ENCODE measurements at regions not wholly inside any gene's neighbourhood (a gene's known extent, or its start where the extent isn't known, plus 50 kb on each side); places are given as distances from the start of the nearest gene placed in this dataset.

DNA sequence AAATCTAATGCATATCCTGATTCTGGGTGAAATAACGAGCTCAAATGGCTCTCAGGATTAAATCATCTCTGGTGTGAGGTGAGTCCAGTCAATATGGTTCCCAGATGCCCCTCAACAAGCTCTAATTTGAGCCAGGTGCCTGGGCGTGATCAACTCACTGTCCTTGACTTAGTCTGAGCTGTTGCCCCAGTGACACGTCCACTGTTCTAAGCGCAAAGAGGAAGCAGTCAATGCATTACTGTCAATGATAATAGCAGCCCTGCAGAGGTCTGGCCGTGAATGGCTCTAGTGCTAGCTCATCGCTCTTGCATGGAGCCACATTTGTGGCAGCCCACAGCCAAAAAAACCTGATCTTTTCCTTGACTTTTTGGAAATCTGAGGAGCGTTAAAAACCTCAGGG is 128.6 kb upstream of the EFNA5 start:
- in situ Hi-C loops (cut with MboI) (no loop called here), intact Hi-C loops (cut with micrococcal nuclease; ENCODE audit: unreplicated experiment) (no loop called here)
- Histone ChIP-seq H3K27ac (ENCODE audit: control insufficient read depth, insufficient read depth) (no peak overlapping the region), H3K79me2 (ENCODE audit: control insufficient read depth, insufficient read depth, low read length) (no peaks in the 10 kb centered on the region), H3K36me3 (ENCODE audit: control insufficient read depth in 2 of 2, insufficient read depth in 2 of 2, low read length in 1 of 2) (no peaks in the 10 kb centered on the region), H4K20me1 (ENCODE audit: control insufficient read depth, insufficient read depth) (no peaks in the 10 kb centered on the region), H3K4me3 (no peak overlapping the region), H3K27me3 (replicated peaks in 1 of 2; ENCODE audit: control insufficient read depth in 2 of 2, insufficient read depth in 2 of 2, low read length in 1 of 2) (no peaks in the 10 kb centered on the region), H3K4me2 (ENCODE audit: control insufficient read depth, insufficient read depth) (no peak overlapping the region), H3K9me3 (replicated peaks; ENCODE audit: control insufficient read depth, insufficient read depth, low read length) (no peaks in the 10 kb centered on the region), H2AFZ (ENCODE audit: control insufficient read depth, low read depth, low read length) (no peak overlapping the region), H3K9ac (ENCODE audit: control insufficient read depth, insufficient read depth, low read length) (no peak overlapping the region), H3K4me1 (ENCODE audit: control insufficient read depth, insufficient read depth, low read length) (no peaks in the 10 kb centered on the region)
- CTCF ChIA-PET: interaction anchor here (0.6 to 1.7 kb wide), 2 partner anchors 11 to 30 kb away, joined by 3 to 6 read pairs; no protein-coding TSS in a partner anchor
- FAIRE-seq: peak; percentile 27
- POLR2A ChIA-PET: interaction anchor here (0.6 to 0.9 kb wide), 2 partner anchors 14 to 139 kb away, joined by 3 read pairs; no protein-coding TSS in a partner anchor
- RAD21 ChIA-PET (ENCODE audit: unreplicated experiment): interaction anchor here (1.3 kb wide), 1 partner anchor 13 kb away, joined by 5 read pairs; no protein-coding TSS in a partner anchor
- no peak for DNase-seq (ENCODE audit: low read depth, low spot score)
- no peak for ATAC-seq
- SMC1A ChIA-PET (ENCODE audit: uncharacterized antibody, unreplicated experiment): interaction anchor here (0.6 to 1.7 kb wide), 5 partner anchors 10 to 258 kb away, joined by 3 to 6 read pairs (median 4); no protein-coding TSS in a partner anchor
- 56% methylated on average over 7 of the region's 7 CpGs for WGBS (ENCODE audit: insufficient coverage, insufficient replicate concordance, low lambda C conversion rate, missing lambda C conversion rate)
- no TSS peak for BruUV-seq (replicated peaks)
- TF ChIP-seq KDM1A (IDR thresholded peaks at IDR 0.05; ENCODE audit: borderline replicate concordance) (no peak), CREB1 (IDR thresholded peaks at IDR 0.05; ENCODE audit: low read depth) (no peak), ETV6 (conservative IDR thresholded peaks at IDR 0.05 in 1 of 2, IDR thresholded peaks at IDR 0.05 in 1 of 2; ENCODE audit: borderline replicate concordance in 1 of 2, low read depth in 1 of 2) (no peak), TAF1 (IDR thresholded peaks at IDR 0.05; ENCODE audit: borderline replicate concordance, low read depth, low read length) (no peak), WRNIP1 (IDR thresholded peaks at IDR 0.05; ENCODE audit: borderline replicate concordance, low read depth, low read length) (no peak), STAT3 (IDR thresholded peaks at IDR 0.05; ENCODE audit: low read depth, low read length) (no peak), CBFB (IDR thresholded peaks at IDR 0.05; ENCODE audit: low read depth) (no peak), NFXL1 (IDR thresholded peaks at IDR 0.05; ENCODE audit: borderline replicate concordance) (no peak)
- TF ChIP-seq, protein P1, sequence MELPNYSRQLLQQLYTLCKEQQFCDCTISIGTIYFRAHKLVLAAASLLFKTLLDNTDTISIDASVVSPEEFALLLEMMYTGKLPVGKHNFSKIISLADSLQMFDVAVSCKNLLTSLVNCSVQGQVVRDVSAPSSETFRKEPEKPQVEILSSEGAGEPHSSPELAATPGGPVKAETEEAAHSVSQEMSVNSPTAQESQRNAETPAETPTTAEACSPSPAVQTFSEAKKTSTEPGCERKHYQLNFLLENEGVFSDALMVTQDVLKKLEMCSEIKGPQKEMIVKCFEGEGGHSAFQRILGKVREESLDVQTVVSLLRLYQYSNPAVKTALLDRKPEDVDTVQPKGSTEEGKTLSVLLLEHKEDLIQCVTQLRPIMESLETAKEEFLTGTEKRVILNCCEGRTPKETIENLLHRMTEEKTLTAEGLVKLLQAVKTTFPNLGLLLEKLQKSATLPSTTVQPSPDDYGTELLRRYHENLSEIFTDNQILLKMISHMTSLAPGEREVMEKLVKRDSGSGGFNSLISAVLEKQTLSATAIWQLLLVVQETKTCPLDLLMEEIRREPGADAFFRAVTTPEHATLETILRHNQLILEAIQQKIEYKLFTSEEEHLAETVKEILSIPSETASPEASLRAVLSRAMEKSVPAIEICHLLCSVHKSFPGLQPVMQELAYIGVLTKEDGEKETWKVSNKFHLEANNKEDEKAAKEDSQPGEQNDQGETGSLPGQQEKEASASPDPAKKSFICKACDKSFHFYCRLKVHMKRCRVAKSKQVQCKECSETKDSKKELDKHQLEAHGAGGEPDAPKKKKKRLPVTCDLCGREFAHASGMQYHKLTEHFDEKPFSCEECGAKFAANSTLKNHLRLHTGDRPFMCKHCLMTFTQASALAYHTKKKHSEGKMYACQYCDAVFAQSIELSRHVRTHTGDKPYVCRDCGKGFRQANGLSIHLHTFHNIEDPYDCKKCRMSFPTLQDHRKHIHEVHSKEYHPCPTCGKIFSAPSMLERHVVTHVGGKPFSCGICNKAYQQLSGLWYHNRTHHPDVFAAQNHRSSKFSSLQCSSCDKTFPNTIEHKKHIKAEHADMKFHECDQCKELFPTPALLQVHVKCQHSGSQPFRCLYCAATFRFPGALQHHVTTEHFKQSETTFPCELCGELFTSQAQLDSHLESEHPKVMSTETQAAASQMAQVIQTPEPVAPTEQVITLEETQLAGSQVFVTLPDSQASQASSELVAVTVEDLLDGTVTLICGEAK (IDR thresholded peaks at IDR 0.05; ENCODE audit: borderline replicate concordance): no peak
- TF ChIP-seq, protein P2, sequence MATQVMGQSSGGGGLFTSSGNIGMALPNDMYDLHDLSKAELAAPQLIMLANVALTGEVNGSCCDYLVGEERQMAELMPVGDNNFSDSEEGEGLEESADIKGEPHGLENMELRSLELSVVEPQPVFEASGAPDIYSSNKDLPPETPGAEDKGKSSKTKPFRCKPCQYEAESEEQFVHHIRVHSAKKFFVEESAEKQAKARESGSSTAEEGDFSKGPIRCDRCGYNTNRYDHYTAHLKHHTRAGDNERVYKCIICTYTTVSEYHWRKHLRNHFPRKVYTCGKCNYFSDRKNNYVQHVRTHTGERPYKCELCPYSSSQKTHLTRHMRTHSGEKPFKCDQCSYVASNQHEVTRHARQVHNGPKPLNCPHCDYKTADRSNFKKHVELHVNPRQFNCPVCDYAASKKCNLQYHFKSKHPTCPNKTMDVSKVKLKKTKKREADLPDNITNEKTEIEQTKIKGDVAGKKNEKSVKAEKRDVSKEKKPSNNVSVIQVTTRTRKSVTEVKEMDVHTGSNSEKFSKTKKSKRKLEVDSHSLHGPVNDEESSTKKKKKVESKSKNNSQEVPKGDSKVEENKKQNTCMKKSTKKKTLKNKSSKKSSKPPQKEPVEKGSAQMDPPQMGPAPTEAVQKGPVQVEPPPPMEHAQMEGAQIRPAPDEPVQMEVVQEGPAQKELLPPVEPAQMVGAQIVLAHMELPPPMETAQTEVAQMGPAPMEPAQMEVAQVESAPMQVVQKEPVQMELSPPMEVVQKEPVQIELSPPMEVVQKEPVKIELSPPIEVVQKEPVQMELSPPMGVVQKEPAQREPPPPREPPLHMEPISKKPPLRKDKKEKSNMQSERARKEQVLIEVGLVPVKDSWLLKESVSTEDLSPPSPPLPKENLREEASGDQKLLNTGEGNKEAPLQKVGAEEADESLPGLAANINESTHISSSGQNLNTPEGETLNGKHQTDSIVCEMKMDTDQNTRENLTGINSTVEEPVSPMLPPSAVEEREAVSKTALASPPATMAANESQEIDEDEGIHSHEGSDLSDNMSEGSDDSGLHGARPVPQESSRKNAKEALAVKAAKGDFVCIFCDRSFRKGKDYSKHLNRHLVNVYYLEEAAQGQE (IDR thresholded peaks at IDR 0.05; ENCODE audit: low read depth, low read length): no peak
- TF ChIP-seq, protein P3, sequence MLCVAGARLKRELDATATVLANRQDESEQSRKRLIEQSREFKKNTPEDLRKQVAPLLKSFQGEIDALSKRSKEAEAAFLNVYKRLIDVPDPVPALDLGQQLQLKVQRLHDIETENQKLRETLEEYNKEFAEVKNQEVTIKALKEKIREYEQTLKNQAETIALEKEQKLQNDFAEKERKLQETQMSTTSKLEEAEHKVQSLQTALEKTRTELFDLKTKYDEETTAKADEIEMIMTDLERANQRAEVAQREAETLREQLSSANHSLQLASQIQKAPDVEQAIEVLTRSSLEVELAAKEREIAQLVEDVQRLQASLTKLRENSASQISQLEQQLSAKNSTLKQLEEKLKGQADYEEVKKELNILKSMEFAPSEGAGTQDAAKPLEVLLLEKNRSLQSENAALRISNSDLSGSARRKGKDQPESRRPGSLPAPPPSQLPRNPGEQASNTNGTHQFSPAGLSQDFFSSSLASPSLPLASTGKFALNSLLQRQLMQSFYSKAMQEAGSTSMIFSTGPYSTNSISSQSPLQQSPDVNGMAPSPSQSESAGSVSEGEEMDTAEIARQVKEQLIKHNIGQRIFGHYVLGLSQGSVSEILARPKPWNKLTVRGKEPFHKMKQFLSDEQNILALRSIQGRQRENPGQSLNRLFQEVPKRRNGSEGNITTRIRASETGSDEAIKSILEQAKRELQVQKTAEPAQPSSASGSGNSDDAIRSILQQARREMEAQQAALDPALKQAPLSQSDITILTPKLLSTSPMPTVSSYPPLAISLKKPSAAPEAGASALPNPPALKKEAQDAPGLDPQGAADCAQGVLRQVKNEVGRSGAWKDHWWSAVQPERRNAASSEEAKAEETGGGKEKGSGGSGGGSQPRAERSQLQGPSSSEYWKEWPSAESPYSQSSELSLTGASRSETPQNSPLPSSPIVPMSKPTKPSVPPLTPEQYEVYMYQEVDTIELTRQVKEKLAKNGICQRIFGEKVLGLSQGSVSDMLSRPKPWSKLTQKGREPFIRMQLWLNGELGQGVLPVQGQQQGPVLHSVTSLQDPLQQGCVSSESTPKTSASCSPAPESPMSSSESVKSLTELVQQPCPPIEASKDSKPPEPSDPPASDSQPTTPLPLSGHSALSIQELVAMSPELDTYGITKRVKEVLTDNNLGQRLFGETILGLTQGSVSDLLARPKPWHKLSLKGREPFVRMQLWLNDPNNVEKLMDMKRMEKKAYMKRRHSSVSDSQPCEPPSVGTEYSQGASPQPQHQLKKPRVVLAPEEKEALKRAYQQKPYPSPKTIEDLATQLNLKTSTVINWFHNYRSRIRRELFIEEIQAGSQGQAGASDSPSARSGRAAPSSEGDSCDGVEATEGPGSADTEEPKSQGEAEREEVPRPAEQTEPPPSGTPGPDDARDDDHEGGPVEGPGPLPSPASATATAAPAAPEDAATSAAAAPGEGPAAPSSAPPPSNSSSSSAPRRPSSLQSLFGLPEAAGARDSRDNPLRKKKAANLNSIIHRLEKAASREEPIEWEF (IDR thresholded peaks at IDR 0.05; ENCODE audit: insufficient replicate concordance, low read depth, low read length): no peak

Measured in GM12878 (cell line).